A549 (cell line): ENCODE measurements at regions not wholly inside any gene's neighbourhood (a gene's known extent, or its start where the extent isn't known, plus 50 kb on each side); places are given as distances from the start of the nearest gene placed in this dataset.
A peak's percentile ranks its signal among the peaks of the same experiment; 100 is the strongest.

Experiments used
- ATAC-seq, 2 experiments: fragments of 200-7000 bp in 1 of 2; fragments of >200 bp in 1 of 2; cut with Nextera tagmentation in 1 of 2; cut with Tn5 transposase in 1 of 2; 3 replicates each; pipeline versions ENCODE4 v1.8.0 to v1.9.1; 2018 to 2020; ENCODE audit warnings: mild to moderate bottlenecking in 1 of 2, moderate library complexity in 1 of 2
- CTCF ChIA-PET: fragments of 300-600 bp; sonication (Branson Sonifier 250); formaldehyde crosslinking; extraction: SDS; loops from one replicate; lab custom pipeline; 2021; ENCODE audit warnings: antibody characterized with exemption, inconsistent platforms; lab: Yijun Ruan, JAX
- POLR2A ChIA-PET: fragments of 350-600 bp; formaldehyde crosslinking; extraction: SDS; loops from one replicate; lab custom pipeline; 2021; ENCODE audit warnings: antibody characterized with exemption, inconsistent platforms; lab: Yijun Ruan, JAX
- DNase-seq, 2 experiments: peaks; one replicate each; pipeline versions ENCODE4 v3.0.0 to v3.0.0-alpha.2; 2011 to 2016; ENCODE audit warnings: low read depth in 1 of 2, low spot score in 1 of 2
- FAIRE-seq: peaks from 2 replicates; lab custom pipeline; 2011; peaks lifted over from hg19 to GRCh38; lab: Jason Lieb, UNC
- H3K27ac ChIP-seq, 2 experiments: fragments of >200 bp; sonication (Bioruptor Twin); formaldehyde crosslinking; 3 replicates each; pipeline ENCODE4 v1.5.1; 2016 to 2017
- H3K4me1 ChIP-seq: fragments of >200 bp; sonication (Bioruptor Twin); formaldehyde crosslinking; 3 replicates; pipeline ENCODE4 v1.6.1; 2016
- H3K4me2 ChIP-seq: fragments of >200 bp; sonication (Bioruptor Twin); formaldehyde crosslinking; 3 replicates; pipeline ENCODE4 v1.6.1; 2016
- H3K4me3 ChIP-seq: fragments of >200 bp; sonication (Bioruptor Twin); formaldehyde crosslinking; 3 replicates; pipeline ENCODE4 v1.5.1; 2016
- H3K9me3 ChIP-seq: fragments of >200 bp; sonication (Bioruptor Twin); formaldehyde crosslinking; 3 replicates; pipeline ENCODE4 v1.6.1; 2016
- BHLHE40 ChIP-seq: IDR thresholded peaks from 2 replicates; pipeline ENCODE4 v1.6.1; 2012; ENCODE audit warnings: low read depth, low read length, inconsistent platforms
- CEBPB ChIP-seq, 2 experiments: fragments of >200 bp in 1 of 2; sonication (Bioruptor Twin) in 1 of 2; formaldehyde crosslinking in 1 of 2; IDR thresholded peaks; 2 replicates each; pipeline ENCODE4 v1.6.1; 2012 to 2016
- FOSB ChIP-seq: fragments of 250-450 bp; sonication (Bioruptor Pico); IDR thresholded peaks from 2 replicates; pipeline ENCODE4 v1.5.0; 2020; ENCODE audit warnings: mild to moderate bottlenecking, moderate library complexity
- GATA3 ChIP-seq: IDR thresholded peaks from 2 replicates; pipeline ENCODE4 v1.6.1; 2012; ENCODE audit warnings: borderline replicate concordance
- HEYL ChIP-seq: fragments of 250-450 bp; sonication (Bioruptor Pico); IDR thresholded peaks from 2 replicates; pipeline ENCODE4 v1.8.0; 2021; ENCODE audit warnings: mild to moderate bottlenecking, moderate library complexity
- HOXB13 ChIP-seq: fragments of 250-450 bp; sonication (Bioruptor Pico); IDR thresholded peaks from 2 replicates; pipeline ENCODE4 v1.5.0; 2020; ENCODE audit warnings: low read depth, mild to moderate bottlenecking, moderate library complexity
- JUN ChIP-seq, 2 experiments: fragments of >200 bp; sonication (Bioruptor Twin); formaldehyde crosslinking; IDR thresholded peaks; 2 replicates in 1 of 2; 3 replicates in 1 of 2; pipeline ENCODE4 v1.6.1; 2016 to 2017
- KDM1A ChIP-seq: fragments of 200-600 bp; sonication (generic); IDR thresholded peaks from 2 replicates; pipeline ENCODE4 v1.6.1; 2016; ENCODE audit warnings: low read depth, mild to moderate bottlenecking
- KDM5A ChIP-seq: fragments of 200-600 bp; sonication (generic); IDR thresholded peaks from 2 replicates; pipeline ENCODE4 v1.6.1; 2016; ENCODE audit warnings: antibody characterized with exemption, mild to moderate bottlenecking
- MAZ ChIP-seq: fragments of 150-350 bp; IDR thresholded peaks from 2 replicates; pipeline ENCODE4 v1.6.1; 2014; ENCODE audit warnings: antibody characterized with exemption, low read depth, low read length, borderline replicate concordance
- MYC ChIP-seq: IDR thresholded peaks from 2 replicates; pipeline ENCODE4 v1.6.1; 2012; ENCODE audit warnings: mild to moderate bottlenecking, inconsistent platforms, low read length, improper control_type of control experiment, borderline replicate concordance
- POLR2A ChIP-seq: IDR thresholded peaks from 2 replicates; pipeline ENCODE4 v1.6.1; 2012; ENCODE audit warnings: mild to moderate bottlenecking, low read length
- POLR2AphosphoS2 ChIP-seq: conservative IDR thresholded peaks from 2 replicates; pipeline ENCODE4 v1.6.1; 2012; ENCODE audit warnings: low read length, improper control_type of control experiment, inconsistent platforms
- RARB ChIP-seq: fragments of 250-450 bp; sonication (Bioruptor Pico); IDR thresholded peaks from 2 replicates; pipeline ENCODE4 v1.8.0; 2021; ENCODE audit warnings: mild to moderate bottlenecking, moderate library complexity
- SMC3 ChIP-seq: fragments of >200 bp; sonication (Bioruptor Twin); formaldehyde crosslinking; IDR thresholded peaks from 3 replicates; pipeline ENCODE4 v1.6.1; 2018; ENCODE audit warnings: inconsistent platforms
- ZFP36 ChIP-seq: fragments of 450-650 bp; IDR thresholded peaks from 2 replicates; pipeline ENCODE4 v1.6.1; 2014; ENCODE audit warnings: borderline replicate concordance; ENCODE audit not compliant: partially characterized antibody
- WGBS: methylation state at CpG from one replicate; pipeline ENCODE4 v1.1.6; 2017; ENCODE audit errors: missing lambda C conversion rate; 5-methylcytosine and 5-hydroxymethylcytosine counted together
- TF ChIP-seq, protein P1 (sequence below): fragments of 250-450 bp; sonication (Bioruptor Pico); IDR thresholded peaks from 2 replicates; pipeline ENCODE4 v1.5.0; 2020; ENCODE audit warnings: low read depth, mild to moderate bottlenecking, moderate library complexity
- TF ChIP-seq, protein P2 (sequence below): IDR thresholded peaks from 2 replicates; pipeline ENCODE4 v1.6.1; 2012
- TF ChIP-seq, protein P3 (sequence below): fragments of 450-650 bp; IDR thresholded peaks from 2 replicates; pipeline ENCODE4 v1.6.1; 2014; ENCODE audit warnings: antibody characterized with exemption

DNA sequence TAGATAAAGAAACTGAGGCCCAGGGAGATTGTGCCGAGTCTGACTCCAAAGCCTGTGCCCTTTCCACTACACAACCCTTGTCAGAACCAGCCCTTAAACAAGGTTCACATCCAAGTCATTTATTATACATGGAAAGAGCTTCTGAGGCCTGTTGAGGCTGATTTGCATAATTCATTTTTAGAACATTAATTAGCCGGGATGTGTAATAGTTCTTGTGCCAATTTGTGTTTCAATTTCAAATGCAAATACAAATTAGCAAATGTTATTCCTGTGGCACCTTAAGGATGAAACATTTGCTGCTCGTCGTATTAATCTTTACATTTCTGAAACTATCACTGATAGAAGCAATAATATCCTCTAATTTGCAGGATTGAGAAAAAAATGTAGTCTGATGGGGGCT is 174.9 kb downstream of the MYCN start:
- CTCF ChIA-PET: no interaction called here

DNA sequence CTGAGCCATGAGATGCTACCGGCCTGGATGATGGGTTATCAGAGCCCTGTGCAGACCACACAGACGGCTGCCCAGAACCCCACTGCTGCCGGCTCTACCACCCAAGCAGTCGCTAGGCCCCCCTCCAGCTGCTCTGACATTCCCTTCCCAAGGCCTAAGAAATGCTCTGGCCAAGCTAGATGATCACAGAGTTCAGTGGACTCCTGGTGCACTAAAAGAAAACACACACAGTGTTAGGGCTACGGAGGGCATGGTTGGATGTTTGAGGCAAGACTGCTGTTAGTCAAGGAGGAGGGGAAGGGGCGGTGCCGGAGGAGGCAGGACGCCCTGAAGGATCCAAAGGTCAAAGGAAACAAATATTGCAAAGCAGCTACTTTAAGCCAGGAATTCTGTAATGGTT is 174.5 kb downstream of the MYCN start:
- Histone ChIP-seq H3K4me3 (no peak overlapping the region), H3K9me3 (no peaks in the 10 kb centered on the region), H3K4me1 (peaks cover 12% of the 10 kb centered on the region; the same call in 1 of the 3 replicates), H3K27ac (no peak overlapping the region), H3K4me2 (peak overlapping the region; percentile 44; the same call in 2 of the 3 replicates)
- ChIA-PET POLR2A (no interaction called here), CTCF (no interaction called here)
- TF ChIP-seq RARB (CRISPR knock-in tag) (no peak), KDM5A (no peak), MYC (no peak), HEYL (CRISPR knock-in tag) (no peak)
- TF ChIP-seq, protein P1, sequence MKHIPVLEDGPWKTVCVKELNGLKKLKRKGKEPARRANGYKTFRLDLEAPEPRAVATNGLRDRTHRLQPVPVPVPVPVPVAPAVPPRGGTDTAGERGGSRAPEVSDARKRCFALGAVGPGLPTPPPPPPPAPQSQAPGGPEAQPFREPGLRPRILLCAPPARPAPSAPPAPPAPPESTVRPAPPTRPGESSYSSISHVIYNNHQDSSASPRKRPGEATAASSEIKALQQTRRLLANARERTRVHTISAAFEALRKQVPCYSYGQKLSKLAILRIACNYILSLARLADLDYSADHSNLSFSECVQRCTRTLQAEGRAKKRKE (CRISPR knock-in tag): no peak
- TF ChIP-seq, protein P2, sequence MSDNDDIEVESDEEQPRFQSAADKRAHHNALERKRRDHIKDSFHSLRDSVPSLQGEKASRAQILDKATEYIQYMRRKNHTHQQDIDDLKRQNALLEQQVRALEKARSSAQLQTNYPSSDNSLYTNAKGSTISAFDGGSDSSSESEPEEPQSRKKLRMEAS: no peak
- peak in 1 of 2 experiments; percentile 69; a peak in 3 of 6 replicates for ATAC-seq
- DNase-seq: no peak
- FAIRE-seq: no peak
- 38% methylated on average over 8 of the region's 8 CpGs for WGBS

More for the DNA sequence above, 174.9 kb downstream of the MYCN start:
- Histone ChIP-seq H3K9me3 (no peaks in the 10 kb centered on the region), H3K4me3 (no peak overlapping the region), H3K4me1 (peaks cover 12% of the 10 kb centered on the region; the same call in 1 of the 3 replicates), H3K4me2 (peak overlapping the region; percentile 44; the same call in 2 of the 3 replicates), H3K27ac (no peak overlapping the region)
- DNase-seq: no peak
- no peak for TF ChIP-seq FOSB (CRISPR knock-in tag)
- TF ChIP-seq POLR2AphosphoS2: no peak
- no peak for TF ChIP-seq HOXB13 (CRISPR knock-in tag)
- TF ChIP-seq, protein P3, sequence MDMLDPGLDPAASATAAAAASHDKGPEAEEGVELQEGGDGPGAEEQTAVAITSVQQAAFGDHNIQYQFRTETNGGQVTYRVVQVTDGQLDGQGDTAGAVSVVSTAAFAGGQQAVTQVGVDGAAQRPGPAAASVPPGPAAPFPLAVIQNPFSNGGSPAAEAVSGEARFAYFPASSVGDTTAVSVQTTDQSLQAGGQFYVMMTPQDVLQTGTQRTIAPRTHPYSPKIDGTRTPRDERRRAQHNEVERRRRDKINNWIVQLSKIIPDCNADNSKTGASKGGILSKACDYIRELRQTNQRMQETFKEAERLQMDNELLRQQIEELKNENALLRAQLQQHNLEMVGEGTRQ: no peak
- no peak for TF ChIP-seq HEYL (CRISPR knock-in tag)
- no peak for TF ChIP-seq ZFP36
- no peak for TF ChIP-seq JUN (IDR thresholded peaks at IDR 0.05)
- no peak for TF ChIP-seq RARB (CRISPR knock-in tag)
- no peak for TF ChIP-seq GATA3
- TF ChIP-seq KDM5A: no peak
- FAIRE-seq: no peak
- ATAC-seq: no peak
- POLR2A ChIA-PET: no interaction called here
- WGBS: 69% methylated on average over 4 of the region's 4 CpGs

DNA sequence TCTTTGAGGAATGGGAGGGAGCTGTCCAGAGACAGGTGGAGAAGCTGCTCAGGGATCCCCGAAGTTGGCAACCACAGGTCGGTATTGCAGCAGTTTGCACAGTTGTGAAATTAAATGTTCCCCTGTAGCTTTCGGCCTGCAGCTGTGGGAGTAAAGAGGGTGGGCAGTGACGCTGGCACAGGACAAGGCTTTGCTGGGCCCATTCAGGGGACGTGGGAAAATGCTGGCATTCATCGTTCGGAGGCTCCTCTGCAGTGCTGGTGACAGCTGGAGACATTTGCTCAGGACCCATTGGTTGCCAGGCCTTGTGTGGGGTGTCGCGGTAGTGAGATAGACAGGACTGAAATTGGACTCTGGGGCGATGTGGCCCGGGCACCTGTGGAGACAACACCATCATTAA is 173.7 kb downstream of the MYCN start:
- no peaks in the 10 kb centered on the region for H3K9me3 ChIP-seq
- H3K4me2 ChIP-seq: no peak overlapping the region
- ATAC-seq (no peak), FAIRE-seq (no peak), DNase-seq (no peak)
- no peak for TF ChIP-seq BHLHE40
- TF ChIP-seq KDM1A: no peak
- no peak for TF ChIP-seq GATA3
- TF ChIP-seq POLR2A: 0 out of 2 replicates have a peak, but pooled peaks have one; percentile 4
- peaks cover 12% of the 10 kb centered on the region; the same call in 1 of the 3 replicates for H3K4me1 ChIP-seq
- ChIA-PET CTCF (no interaction called here), POLR2A (no interaction called here)
- no peak overlapping the region for H3K4me3 ChIP-seq
- 72% methylated on average over 11 of the region's 11 CpGs for WGBS
- H3K27ac ChIP-seq: no peak overlapping the region

DNA sequence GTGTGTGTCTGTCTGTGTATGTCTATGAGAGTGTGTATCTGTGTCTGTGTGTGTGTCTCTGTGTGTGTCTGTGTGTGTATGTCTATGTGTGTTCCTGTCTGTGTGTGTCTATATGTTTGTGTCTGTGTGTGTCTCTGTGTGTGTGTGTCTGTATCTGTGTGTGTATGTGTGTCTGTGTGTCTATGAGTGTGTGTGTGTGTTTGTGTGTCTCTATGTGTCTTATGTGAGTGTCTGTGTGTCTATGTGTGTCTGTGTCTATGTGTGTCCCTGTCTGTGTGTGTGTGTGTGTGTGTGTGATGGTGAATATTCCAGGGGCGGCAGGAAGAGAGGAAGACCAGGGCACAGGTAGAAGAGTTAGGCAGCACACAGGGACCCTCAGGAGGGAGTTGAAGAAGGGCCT is 173.2 kb downstream of the MYCN start:
- Histone ChIP-seq H3K9me3 (no peaks in the 10 kb centered on the region), H3K4me3 (no peak overlapping the region), H3K4me2 (no peak overlapping the region), H3K4me1 (peaks cover 12% of the 10 kb centered on the region; the same call in 1 of the 3 replicates), H3K27ac (no peak overlapping the region)
- FAIRE-seq (no peak), DNase-seq (no peak), ATAC-seq (no peak)
- ChIA-PET CTCF (no interaction called here), POLR2A (no interaction called here)
- 46% methylated on average over 1 of the region's 1 CpG for WGBS
- TF ChIP-seq FOSB (CRISPR knock-in tag): no peak
- TF ChIP-seq MAZ: no peak
- no peak for TF ChIP-seq POLR2A
- TF ChIP-seq SMC3: no peak
- no peak for TF ChIP-seq ZFP36
- TF ChIP-seq CEBPB (IDR thresholded peaks at IDR 0.05): no peak
- no peak for TF ChIP-seq POLR2AphosphoS2
